ENCODE measurements at regions not wholly inside any gene's neighbourhood (a gene's known extent, or its start where the extent isn't known, plus 50 kb on each side); places are given as distances from the start of the nearest gene placed in this dataset.

DNA sequence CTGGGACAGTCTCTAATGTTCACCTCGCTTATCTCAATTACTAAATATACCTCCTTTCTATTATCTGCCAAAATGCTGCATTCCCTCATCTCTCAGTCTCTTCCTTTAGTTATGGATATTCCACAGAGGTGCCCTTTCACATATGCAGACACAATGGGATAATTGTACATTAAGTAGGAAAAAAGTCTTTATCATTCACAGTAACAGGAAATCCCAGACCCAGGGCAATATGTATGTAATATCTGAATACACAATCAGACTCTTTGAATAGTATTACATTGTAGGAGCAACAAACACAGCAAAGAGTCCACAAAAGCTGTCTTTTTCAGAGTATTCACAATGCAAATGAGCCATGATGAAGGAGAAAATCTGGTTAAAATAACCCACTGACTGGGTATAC lies 1399.0 kb upstream of the ZEB2 start:
- Histone ChIP-seq H3K4me1 (no peaks in the 10 kb centered on the region), H3K36me3 (no peaks in the 10 kb centered on the region), H3K27ac (no peak overlapping the region), H3K9me3 (no peaks in the 10 kb centered on the region), H3K4me3 (no peak overlapping the region), H3K27me3 (no peaks in the 10 kb centered on the region)
- intact Hi-C loops (cut with DNase I; ENCODE audit: low total_unique reads): no loop called here
- TF ChIP-seq POLR2A (IDR thresholded peaks at IDR 0.05) (no peak), POLR2AphosphoS5 (IDR thresholded peaks at IDR 0.05) (no peak)
- TF ChIP-seq, protein P1, sequence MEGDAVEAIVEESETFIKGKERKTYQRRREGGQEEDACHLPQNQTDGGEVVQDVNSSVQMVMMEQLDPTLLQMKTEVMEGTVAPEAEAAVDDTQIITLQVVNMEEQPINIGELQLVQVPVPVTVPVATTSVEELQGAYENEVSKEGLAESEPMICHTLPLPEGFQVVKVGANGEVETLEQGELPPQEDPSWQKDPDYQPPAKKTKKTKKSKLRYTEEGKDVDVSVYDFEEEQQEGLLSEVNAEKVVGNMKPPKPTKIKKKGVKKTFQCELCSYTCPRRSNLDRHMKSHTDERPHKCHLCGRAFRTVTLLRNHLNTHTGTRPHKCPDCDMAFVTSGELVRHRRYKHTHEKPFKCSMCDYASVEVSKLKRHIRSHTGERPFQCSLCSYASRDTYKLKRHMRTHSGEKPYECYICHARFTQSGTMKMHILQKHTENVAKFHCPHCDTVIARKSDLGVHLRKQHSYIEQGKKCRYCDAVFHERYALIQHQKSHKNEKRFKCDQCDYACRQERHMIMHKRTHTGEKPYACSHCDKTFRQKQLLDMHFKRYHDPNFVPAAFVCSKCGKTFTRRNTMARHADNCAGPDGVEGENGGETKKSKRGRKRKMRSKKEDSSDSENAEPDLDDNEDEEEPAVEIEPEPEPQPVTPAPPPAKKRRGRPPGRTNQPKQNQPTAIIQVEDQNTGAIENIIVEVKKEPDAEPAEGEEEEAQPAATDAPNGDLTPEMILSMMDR (IDR thresholded peaks at IDR 0.05): no peak
- no peak for DNase-seq (ENCODE audit: low spot score in 2 of 2)

DNA sequence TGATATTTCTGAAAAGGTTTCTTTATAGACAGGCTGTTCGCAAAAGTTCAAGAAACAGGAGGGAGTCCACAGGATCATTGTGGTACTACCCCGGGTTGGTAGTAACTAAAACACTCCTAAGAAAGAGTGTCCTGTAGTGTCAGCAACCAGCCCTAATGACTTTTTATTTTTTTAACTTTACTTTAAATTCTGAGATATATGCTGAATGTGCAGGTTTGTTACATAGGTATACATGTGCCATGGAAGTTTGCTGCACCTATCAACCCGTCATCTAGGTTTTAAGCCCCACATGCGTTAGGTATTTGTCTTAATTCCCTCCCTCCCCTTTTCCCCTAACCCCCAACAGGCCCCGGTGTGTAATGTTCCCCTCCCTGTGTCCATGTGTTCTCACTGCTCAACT lies 1396.9 kb upstream of the ZEB2 start:
- no peak for DNase-seq (ENCODE audit: low spot score in 2 of 2)
- intact Hi-C loops (cut with DNase I; ENCODE audit: low total_unique reads): no loop called here
- H3K36me3 ChIP-seq: no peaks in the 10 kb centered on the region

DNA sequence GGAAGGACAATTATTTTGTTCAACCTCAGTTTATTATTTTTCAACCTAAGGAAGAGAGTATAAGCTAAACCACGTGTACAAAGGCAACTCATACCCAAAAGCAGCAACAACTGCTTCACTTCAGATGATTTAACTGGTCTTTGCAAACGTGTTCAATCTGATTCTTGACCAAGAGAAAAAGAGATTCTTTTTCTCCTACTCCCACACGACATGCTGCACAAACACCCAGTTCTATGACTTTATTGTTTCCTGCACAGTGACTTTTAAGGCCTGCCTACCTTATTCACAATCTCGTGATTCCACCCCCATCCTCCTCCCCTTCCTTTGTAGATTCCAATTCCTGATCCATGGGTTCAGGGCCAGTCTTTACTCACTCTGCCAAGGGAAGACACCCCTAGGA lies 1394.8 kb upstream of the ZEB2 start:
- intact Hi-C loops (cut with DNase I; ENCODE audit: low total_unique reads): no loop called here
- Histone ChIP-seq H3K4me1 (no peaks in the 10 kb centered on the region), H3K27me3 (no peaks in the 10 kb centered on the region), H3K4me3 (no peak overlapping the region), H3K36me3 (no peaks in the 10 kb centered on the region), H3K9me3 (no peaks in the 10 kb centered on the region), H3K27ac (no peak overlapping the region)
- DNase-seq (ENCODE audit: low spot score in 2 of 2): no peak
- TF ChIP-seq, protein P1 (IDR thresholded peaks at IDR 0.05): no peak
- TF ChIP-seq POLR2A (IDR thresholded peaks at IDR 0.05): no peak
- TF ChIP-seq POLR2AphosphoS5 (IDR thresholded peaks at IDR 0.05): no peak

More for the DNA sequence above, 1396.9 kb upstream of the ZEB2 start:
- Histone ChIP-seq H3K4me3 (no peak overlapping the region), H3K27me3 (no peaks in the 10 kb centered on the region), H3K27ac (no peak overlapping the region), H3K9me3 (no peaks in the 10 kb centered on the region), H3K4me1 (no peaks in the 10 kb centered on the region)
- no peak for TF ChIP-seq POLR2A (IDR thresholded peaks at IDR 0.05)
- TF ChIP-seq, protein P1 (IDR thresholded peaks at IDR 0.05): no peak
- TF ChIP-seq POLR2AphosphoS5 (IDR thresholded peaks at IDR 0.05): no peak

DNA sequence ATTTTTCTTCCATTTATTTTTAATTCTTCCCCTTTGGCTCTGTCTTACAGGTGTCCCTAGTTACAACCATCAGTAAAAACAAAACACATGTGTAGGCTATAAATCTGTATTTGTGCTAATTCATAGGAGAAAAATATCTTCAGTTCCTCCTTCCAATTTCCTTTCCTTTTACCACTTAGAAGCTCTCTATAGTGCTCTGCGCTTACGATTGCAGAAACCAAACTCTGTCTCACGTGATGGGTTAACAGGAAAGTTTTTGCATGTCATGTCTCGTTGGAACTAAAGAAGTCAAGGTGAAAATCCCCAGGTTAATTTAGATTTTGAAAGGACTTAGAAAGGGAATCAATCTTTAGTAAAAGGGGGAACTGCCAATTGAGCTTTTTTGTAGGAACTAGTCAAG lies 1390.5 kb upstream of the ZEB2 start:
- no peak overlapping the region for H3K27ac ChIP-seq
- H3K4me1 ChIP-seq: no peaks in the 10 kb centered on the region
- H3K27me3 ChIP-seq: no peaks in the 10 kb centered on the region
- TF ChIP-seq POLR2A (IDR thresholded peaks at IDR 0.05) (no peak), POLR2AphosphoS5 (IDR thresholded peaks at IDR 0.05) (no peak)
- TF ChIP-seq, protein P1 (IDR thresholded peaks at IDR 0.05): no peak
- no peaks in the 10 kb centered on the region for H3K9me3 ChIP-seq
- no peak for DNase-seq (ENCODE audit: low spot score in 2 of 2)
- no peaks in the 10 kb centered on the region for H3K36me3 ChIP-seq
- no peak overlapping the region for H3K4me3 ChIP-seq
- intact Hi-C loops (cut with DNase I; ENCODE audit: low total_unique reads): no loop called here

DNA sequence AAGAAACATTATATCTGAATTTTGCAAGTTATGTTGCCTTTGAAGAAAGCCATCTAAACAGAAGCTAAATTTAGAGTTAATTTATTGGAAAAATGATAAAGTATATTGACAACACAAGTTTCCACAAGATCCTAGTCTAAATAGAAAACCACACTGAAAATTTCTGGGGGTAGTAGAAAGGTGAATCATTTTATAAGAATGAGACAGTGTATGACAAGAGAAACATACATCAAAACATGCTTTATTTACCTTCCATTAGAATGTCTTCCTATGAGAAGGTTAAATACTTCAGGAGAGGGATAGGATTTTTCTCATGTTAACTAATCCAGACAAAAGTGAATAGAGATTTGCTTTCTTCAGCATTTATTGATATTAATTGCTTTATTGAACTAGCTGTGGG lies 1389.8 kb upstream of the ZEB2 start:
- no peak overlapping the region for H3K4me3 ChIP-seq
- no peak for TF ChIP-seq POLR2A (IDR thresholded peaks at IDR 0.05)
- H3K27me3 ChIP-seq: no peaks in the 10 kb centered on the region
- intact Hi-C loops (cut with DNase I; ENCODE audit: low total_unique reads): no loop called here
- DNase-seq (ENCODE audit: low spot score in 2 of 2): no peak
- H3K36me3 ChIP-seq: no peaks in the 10 kb centered on the region
- H3K4me1 ChIP-seq: no peaks in the 10 kb centered on the region
- H3K27ac ChIP-seq: no peak overlapping the region
- H3K9me3 ChIP-seq: no peaks in the 10 kb centered on the region

DNA sequence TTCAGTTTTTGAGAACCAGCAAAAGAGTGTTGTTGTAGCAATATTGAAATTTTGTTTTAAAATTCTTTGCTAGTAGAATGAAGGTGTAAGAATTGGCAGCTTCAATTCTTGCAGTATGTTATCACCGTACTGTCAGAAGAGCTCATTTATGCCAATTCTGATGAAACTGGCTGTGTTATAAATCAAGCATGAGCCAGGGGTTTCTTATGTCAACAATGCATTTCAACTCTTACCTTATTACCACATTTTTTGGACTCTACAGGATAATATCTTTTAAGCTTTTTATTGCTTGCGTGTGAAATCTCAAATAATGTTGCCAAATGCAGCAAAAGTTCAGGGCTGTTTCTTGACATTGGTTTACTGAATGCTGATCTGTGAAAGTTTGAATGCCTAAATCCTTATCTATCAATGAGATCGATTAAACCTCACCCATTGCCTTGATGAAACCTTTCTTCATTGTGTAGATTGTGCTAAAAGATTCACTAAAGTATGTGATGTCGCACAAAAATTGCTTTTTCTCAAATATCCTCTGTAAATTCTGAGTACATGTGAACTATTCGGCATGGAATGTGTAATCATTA lies 1389.3 kb upstream of the ZEB2 start:
- H3K4me3 ChIP-seq: no peak overlapping the region
- no peaks in the 10 kb centered on the region for H3K27me3 ChIP-seq
- intact Hi-C loops (cut with DNase I; ENCODE audit: low total_unique reads): no loop called here
- no peak for TF ChIP-seq POLR2AphosphoS5 (IDR thresholded peaks at IDR 0.05)
- no peak for TF ChIP-seq POLR2A (IDR thresholded peaks at IDR 0.05)
- TF ChIP-seq, protein P1 (IDR thresholded peaks at IDR 0.05): no peak
- DNase-seq (ENCODE audit: low spot score in 2 of 2): no peak
- no peaks in the 10 kb centered on the region for H3K9me3 ChIP-seq
- no peak overlapping the region for H3K27ac ChIP-seq
- H3K4me1 ChIP-seq: no peaks in the 10 kb centered on the region
- H3K36me3 ChIP-seq: no peaks in the 10 kb centered on the region
